GM13977 (cell line): ENCODE measurements at regions not wholly inside any gene's neighbourhood (a gene's known extent, or its start where the extent isn't known, plus 50 kb on each side); places are given as distances from the start of the nearest gene placed in this dataset.

ENCODE experiments used
- DNase-seq: peaks from one replicate; pipeline ENCODE4 v3.0.0; 2012; ENCODE audit warnings: low spot score
- in situ Hi-C: fragments of 300-500 bp; cut with MboI; formaldehyde crosslinking; loops from one replicate; pipeline ENCODE4 v1.12.0; 2022; ENCODE audit warnings: low sequenced_read_pairs, low pct_unique_long_range_greater_than_20kb, mixed read lengths, inconsistent platforms; ENCODE audit not compliant: unreplicated experiment
- TF ChIP-seq, protein P1 (sequence below): IDR thresholded peaks from 2 replicates; pipeline ENCODE4 v1.5.1; 2012; ENCODE audit warnings: mild to moderate bottlenecking, control low read depth; ENCODE audit not compliant: insufficient read depth; ENCODE audit errors: extremely low read depth, missing control alignments

DNA sequence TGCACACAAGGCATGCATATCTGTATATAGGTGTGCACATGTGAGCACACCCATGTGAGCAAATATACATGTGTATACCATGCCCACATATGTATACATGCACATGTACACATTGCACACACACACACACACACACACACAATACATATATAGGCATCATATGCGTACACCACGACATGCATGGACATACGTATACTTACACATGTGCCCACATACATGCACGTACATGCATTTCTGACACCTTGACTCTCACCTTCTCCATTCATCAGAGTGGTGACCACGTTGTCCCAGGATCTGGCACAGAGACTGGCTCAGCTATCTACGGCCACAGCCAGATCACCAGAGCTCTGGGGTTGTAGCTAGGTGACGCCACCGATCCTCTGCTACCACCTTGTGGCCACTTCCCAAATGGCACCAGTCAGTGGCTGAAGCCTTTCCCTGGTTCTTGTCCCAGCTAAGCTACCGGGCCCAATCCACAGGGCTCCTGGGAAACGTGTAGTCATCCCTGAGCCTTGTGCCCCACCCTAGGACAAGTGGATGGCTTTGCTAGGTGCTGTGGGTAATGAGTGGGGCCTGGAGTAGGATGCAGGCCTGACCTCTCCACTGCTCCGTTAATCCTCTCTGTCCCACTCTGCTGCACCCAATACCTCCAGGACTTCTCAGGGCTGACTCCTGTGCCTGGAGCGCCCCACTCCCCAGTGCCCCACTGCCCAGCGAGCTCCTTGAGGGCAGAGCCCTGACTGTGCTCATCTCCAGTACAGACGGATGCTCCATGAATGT, 194.4 kb downstream of the RGS3 start:
- DNase-seq, result peak; percentile 86
- in situ Hi-C loops, result loop anchor here (25.0 kb wide), 2 partner anchors 196 to 346 kb away; partner anchors contain the start of genes RGS3 and RNF183

GRCh38 chr9:113658545-113658895, 195.0 kb downstream of the RGS3 start:
- no peak for DNase-seq
- in situ Hi-C loops, result loop anchor here (25.0 kb wide), 2 partner anchors 196 to 346 kb away; partner anchors contain the start of genes RGS3 and RNF183

More for the DNA sequence above, 194.4 kb downstream of the RGS3 start:
- TF ChIP-seq, protein P1, sequence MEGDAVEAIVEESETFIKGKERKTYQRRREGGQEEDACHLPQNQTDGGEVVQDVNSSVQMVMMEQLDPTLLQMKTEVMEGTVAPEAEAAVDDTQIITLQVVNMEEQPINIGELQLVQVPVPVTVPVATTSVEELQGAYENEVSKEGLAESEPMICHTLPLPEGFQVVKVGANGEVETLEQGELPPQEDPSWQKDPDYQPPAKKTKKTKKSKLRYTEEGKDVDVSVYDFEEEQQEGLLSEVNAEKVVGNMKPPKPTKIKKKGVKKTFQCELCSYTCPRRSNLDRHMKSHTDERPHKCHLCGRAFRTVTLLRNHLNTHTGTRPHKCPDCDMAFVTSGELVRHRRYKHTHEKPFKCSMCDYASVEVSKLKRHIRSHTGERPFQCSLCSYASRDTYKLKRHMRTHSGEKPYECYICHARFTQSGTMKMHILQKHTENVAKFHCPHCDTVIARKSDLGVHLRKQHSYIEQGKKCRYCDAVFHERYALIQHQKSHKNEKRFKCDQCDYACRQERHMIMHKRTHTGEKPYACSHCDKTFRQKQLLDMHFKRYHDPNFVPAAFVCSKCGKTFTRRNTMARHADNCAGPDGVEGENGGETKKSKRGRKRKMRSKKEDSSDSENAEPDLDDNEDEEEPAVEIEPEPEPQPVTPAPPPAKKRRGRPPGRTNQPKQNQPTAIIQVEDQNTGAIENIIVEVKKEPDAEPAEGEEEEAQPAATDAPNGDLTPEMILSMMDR, result peak; percentile 95

GRCh38 chr9:113659039-113659438, 195.5 kb downstream of the RGS3 start:
- no peak for DNase-seq
- in situ Hi-C loops, result loop anchor here (25.0 kb wide), 2 partner anchors 197 to 347 kb away; partner anchors contain the start of genes RGS3 and RNF183
- TF ChIP-seq, protein P1, result no peak

More at GRCh38 chr9:113658545-113658895, 195.0 kb downstream of the RGS3 start:
- TF ChIP-seq, protein P1, result no peak

DNA sequence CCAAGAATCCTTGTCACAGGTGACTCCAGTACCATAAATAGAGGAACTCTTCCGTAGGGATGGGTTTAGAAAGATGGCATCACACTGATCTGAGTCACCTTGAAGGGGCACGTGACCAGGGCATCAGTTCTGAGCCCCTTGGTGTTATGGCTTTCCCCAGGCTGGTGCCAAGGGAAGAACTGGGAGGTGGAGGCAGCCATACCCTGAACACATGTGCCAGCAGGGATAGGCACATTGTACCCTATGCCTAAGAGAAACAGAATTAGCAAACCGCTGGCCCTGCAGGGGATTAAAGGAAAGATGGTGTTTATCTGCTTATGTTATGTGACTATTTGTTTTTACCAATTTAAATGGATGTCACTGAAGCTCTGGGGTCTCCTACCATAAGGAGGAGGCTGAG, 196.2 kb downstream of the RGS3 start:
- DNase-seq, result no peak
- in situ Hi-C loops, result loop anchor here (5.0 to 25.0 kb wide), 3 partner anchors 67 to 347 kb away; partner anchors contain the start of genes RGS3 and RNF183
- TF ChIP-seq, protein P1, result no peak

DNA sequence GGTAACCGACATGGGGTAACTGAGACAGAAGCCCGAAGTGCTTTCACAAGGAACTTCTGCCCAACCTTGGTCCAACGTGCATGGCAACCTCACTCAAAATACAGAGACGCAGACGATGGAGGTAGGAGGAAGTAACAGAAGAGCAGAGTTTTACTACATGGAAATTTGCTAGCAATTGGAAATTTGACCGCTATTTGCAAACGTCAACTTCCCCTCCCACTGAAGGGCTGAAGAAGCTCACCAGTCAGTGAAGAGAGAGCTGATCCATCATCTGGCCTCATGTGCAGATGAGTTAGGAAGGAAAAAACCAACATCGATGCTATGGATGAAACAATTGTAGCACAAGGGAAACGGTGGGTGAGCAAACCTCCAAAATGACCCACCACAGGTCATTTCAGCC, 196.7 kb downstream of the RGS3 start:
- DNase-seq, result no peak
- TF ChIP-seq, protein P1, result no peak
- in situ Hi-C loops, result loop anchor here (5.0 to 25.0 kb wide), 3 partner anchors 68 to 348 kb away; partner anchors contain the start of genes RGS3 and RNF183

DNA sequence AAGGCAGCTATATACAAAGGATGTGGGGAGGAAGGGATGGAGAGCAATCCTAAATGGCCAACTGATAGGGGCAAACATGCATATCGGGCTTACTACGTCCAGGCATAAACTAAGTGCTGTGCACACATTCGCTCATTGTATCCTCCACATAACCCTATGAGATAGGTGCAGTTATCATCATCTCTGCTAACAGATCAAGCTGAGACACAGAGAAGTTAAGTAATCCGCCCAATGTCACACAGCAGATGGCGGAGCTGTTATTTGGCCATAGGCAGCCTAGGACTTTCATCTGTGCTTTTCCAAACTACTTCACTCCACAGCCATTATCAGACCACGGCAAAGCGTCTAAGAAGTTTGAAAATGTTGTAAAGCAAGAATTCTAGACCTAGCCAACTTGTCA, 197.5 kb downstream of the RGS3 start:
- DNase-seq, result no peak
- in situ Hi-C loops, result loop anchor here (5.0 to 25.0 kb wide), 3 partner anchors 69 to 349 kb away; partner anchors contain the start of genes RGS3 and RNF183
- TF ChIP-seq, protein P1, result no peak
